ENCODE measurements at regions not wholly inside any gene's neighbourhood (a gene's known extent, or its start where the extent isn't known, plus 50 kb on each side); places are given as distances from the start of the nearest gene placed in this dataset.

GRCh38 chr14:98949481-98950135 lies 322.4 kb downstream of the BCL11B start:
- Histone ChIP-seq H3K9me2 (ENCODE audit: insufficient read depth, low read length) (no peaks in the 10 kb centered on the region), H3K27me3 (ENCODE audit: insufficient read depth, low read depth, low read length) (no peaks in the 10 kb centered on the region), H3K4me2 (ENCODE audit: low read length) (no peak overlapping the region), H4K20me1 (ENCODE audit: insufficient read depth) (no peaks in the 10 kb centered on the region), H3K4me3 (ENCODE audit: low read length) (no peak overlapping the region), H2AFZ (ENCODE audit: low read depth, low read length) (no peak overlapping the region), H3K9ac (ENCODE audit: low read length) (no peak overlapping the region), H3K27ac (ENCODE audit: low read length) (no peak overlapping the region), H3K79me2 (replicated peaks; ENCODE audit: insufficient read depth, low read length) (no peaks in the 10 kb centered on the region), H3F3A (ENCODE audit: insufficient read depth, low read length, poor library complexity, severe bottlenecking) (no peaks in the 10 kb centered on the region), H3K36me3 (ENCODE audit: insufficient read depth, low read length) (no peaks in the 10 kb centered on the region), H3K9me3 (ENCODE audit: low read length) (no peaks in the 10 kb centered on the region)
- no peak for TF ChIP-seq RAD21 (conservative IDR thresholded peaks at IDR 0.05)
- TF ChIP-seq POLR2AphosphoS5 (IDR thresholded peaks at IDR 0.05), result no peak
- no peak for TF ChIP-seq SMC3 (conservative IDR thresholded peaks at IDR 0.05; ENCODE audit: poor library complexity)
- TF ChIP-seq EP300 (conservative IDR thresholded peaks at IDR 0.05; ENCODE audit: poor library complexity, severe bottlenecking), result no peak
- TF ChIP-seq EZH2 (IDR thresholded peaks at IDR 0.05; ENCODE audit: borderline replicate concordance, insufficient read depth, low read length, poor library complexity, severe bottlenecking), result no peak
- TF ChIP-seq MXI1 (conservative IDR thresholded peaks at IDR 0.05; ENCODE audit: poor library complexity, severe bottlenecking), result no peak
- no peak for TF ChIP-seq CTCF (IDR thresholded peaks at IDR 0.05; ENCODE audit: poor library complexity, severe bottlenecking)
- no peak for TF ChIP-seq REST (IDR thresholded peaks at IDR 0.05; ENCODE audit: borderline replicate concordance)
- no peak for TF ChIP-seq TAF1 (IDR thresholded peaks at IDR 0.05; ENCODE audit: low read depth)

- no peaks in the 10 kb centered on the region for H3K79me2 ChIP-seq (replicated peaks; ENCODE audit: insufficient read depth, low read length)
- H3K9me3 ChIP-seq (ENCODE audit: low read length), result no peaks in the 10 kb centered on the region
- no peaks in the 10 kb centered on the region for H4K20me1 ChIP-seq (ENCODE audit: insufficient read depth)
- no peaks in the 10 kb centered on the region for H3F3A ChIP-seq (ENCODE audit: insufficient read depth, low read length, poor library complexity, severe bottlenecking)
- H3K27ac ChIP-seq (ENCODE audit: low read length), result no peak overlapping the region
- no peak overlapping the region for H3K9ac ChIP-seq (ENCODE audit: low read length)
- no peaks in the 10 kb centered on the region for H3K9me2 ChIP-seq (ENCODE audit: insufficient read depth, low read length)
- no peaks in the 10 kb centered on the region for H3K36me3 ChIP-seq (ENCODE audit: insufficient read depth, low read length)
- H3K4me3 ChIP-seq (ENCODE audit: low read length), result no peak overlapping the region
- TF ChIP-seq EP300 (conservative IDR thresholded peaks at IDR 0.05; ENCODE audit: poor library complexity, severe bottlenecking) (no peak), RAD21 (conservative IDR thresholded peaks at IDR 0.05) (no peak), REST (IDR thresholded peaks at IDR 0.05; ENCODE audit: borderline replicate concordance) (no peak), EZH2 (IDR thresholded peaks at IDR 0.05; ENCODE audit: borderline replicate concordance, insufficient read depth, low read length, poor library complexity, severe bottlenecking) (no peak), POLR2AphosphoS5 (IDR thresholded peaks at IDR 0.05) (no peak), CTCF (IDR thresholded peaks at IDR 0.05; ENCODE audit: poor library complexity, severe bottlenecking) (no peak), MXI1 (conservative IDR thresholded peaks at IDR 0.05; ENCODE audit: poor library complexity, severe bottlenecking) (no peak), SMC3 (conservative IDR thresholded peaks at IDR 0.05; ENCODE audit: poor library complexity) (no peak), TAF1 (IDR thresholded peaks at IDR 0.05; ENCODE audit: low read depth) (no peak)
- no peak overlapping the region for H2AFZ ChIP-seq (ENCODE audit: low read depth, low read length)
- H3K4me2 ChIP-seq (ENCODE audit: low read length), result no peak overlapping the region
- H3K27me3 ChIP-seq (ENCODE audit: insufficient read depth, low read depth, low read length), result no peaks in the 10 kb centered on the region
These were observed 321.6 kb downstream of the BCL11B start for GRCh38 chr14:98950353-98950895.

All from neural cell (in vitro differentiated cells).